ENCODE measurements at regions not wholly inside any gene's neighbourhood (a gene's known extent, or its start where the extent isn't known, plus 50 kb on each side); places are given as distances from the start of the nearest gene placed in this dataset.

- Histone ChIP-seq H3K36me3 (ENCODE audit: insufficient read depth) (no peaks in the 10 kb centered on the region), H3K79me2 (ENCODE audit: insufficient read depth, low read depth) (no peaks in the 10 kb centered on the region), H3K27me3 (ENCODE audit: insufficient read depth, low read depth) (no peaks in the 10 kb centered on the region), H3K4me2 (no peak overlapping the region), H3K27ac (no peak overlapping the region), H3K4me1 (ENCODE audit: low read depth, poor library complexity, severe bottlenecking) (no peaks in the 10 kb centered on the region), H3K9ac (no peak overlapping the region), H4K20me1 (ENCODE audit: insufficient read depth) (no peaks in the 10 kb centered on the region), H2AFZ (ENCODE audit: low read depth) (no peak overlapping the region), H3K4me3 (IDR thresholded peaks at IDR 0.05; ENCODE audit: insufficient read depth, low read depth, low read length) (no peak overlapping the region)
- no peak for TF ChIP-seq CTCF (conservative IDR thresholded peaks at IDR 0.05; ENCODE audit: low read depth, low read length)
Measured at GRCh38 chr13:39159393-39159792, 121.1 kb downstream of the NHLRC3 start.

- no peaks in the 10 kb centered on the region for H3K27me3 ChIP-seq (ENCODE audit: insufficient read depth, low read depth)
- TF ChIP-seq CTCF (conservative IDR thresholded peaks at IDR 0.05; ENCODE audit: low read depth, low read length) = no peak
Measured at GRCh38 chr13:39159846-39160370, 121.7 kb downstream of the NHLRC3 start.

GRCh38 chr13:39167018-39167417 lies 128.8 kb downstream of the NHLRC3 start:
- no peaks in the 10 kb centered on the region for H3K27me3 ChIP-seq (ENCODE audit: insufficient read depth, low read depth)
- H4K20me1 ChIP-seq (ENCODE audit: insufficient read depth) = no peaks in the 10 kb centered on the region
- H2AFZ ChIP-seq (ENCODE audit: low read depth) = no peak overlapping the region
- no peak overlapping the region for H3K4me2 ChIP-seq
- H3K9ac ChIP-seq = no peak overlapping the region
- no peaks in the 10 kb centered on the region for H3K4me1 ChIP-seq (ENCODE audit: low read depth, poor library complexity, severe bottlenecking)
- no peak for TF ChIP-seq CTCF (conservative IDR thresholded peaks at IDR 0.05; ENCODE audit: low read depth, low read length)
- no peak overlapping the region for H3K4me3 ChIP-seq (IDR thresholded peaks at IDR 0.05; ENCODE audit: insufficient read depth, low read depth, low read length)
- no peak overlapping the region for H3K27ac ChIP-seq
- H3K36me3 ChIP-seq (ENCODE audit: insufficient read depth) = no peaks in the 10 kb centered on the region
- H3K79me2 ChIP-seq (ENCODE audit: insufficient read depth, low read depth) = no peaks in the 10 kb centered on the region

More at GRCh38 chr13:39159846-39160370, 121.7 kb downstream of the NHLRC3 start:
- no peak overlapping the region for H3K27ac ChIP-seq
- no peaks in the 10 kb centered on the region for H3K36me3 ChIP-seq (ENCODE audit: insufficient read depth)
- H3K4me2 ChIP-seq = no peak overlapping the region
- no peak overlapping the region for H3K9ac ChIP-seq
- H4K20me1 ChIP-seq (ENCODE audit: insufficient read depth) = no peaks in the 10 kb centered on the region
- H3K4me3 ChIP-seq (IDR thresholded peaks at IDR 0.05; ENCODE audit: insufficient read depth, low read depth, low read length) = no peak overlapping the region
- no peaks in the 10 kb centered on the region for H3K4me1 ChIP-seq (ENCODE audit: low read depth, poor library complexity, severe bottlenecking)
- no peaks in the 10 kb centered on the region for H3K79me2 ChIP-seq (ENCODE audit: insufficient read depth, low read depth)
- no peak overlapping the region for H2AFZ ChIP-seq (ENCODE audit: low read depth)

- Histone ChIP-seq H4K20me1 (ENCODE audit: insufficient read depth) (no peaks in the 10 kb centered on the region), H3K4me2 (no peak overlapping the region), H2AFZ (ENCODE audit: low read depth) (no peak overlapping the region), H3K79me2 (ENCODE audit: insufficient read depth, low read depth) (no peaks in the 10 kb centered on the region), H3K4me3 (IDR thresholded peaks at IDR 0.05; ENCODE audit: insufficient read depth, low read depth, low read length) (no peak overlapping the region), H3K36me3 (ENCODE audit: insufficient read depth) (no peaks in the 10 kb centered on the region), H3K27me3 (ENCODE audit: insufficient read depth, low read depth) (no peaks in the 10 kb centered on the region), H3K4me1 (ENCODE audit: low read depth, poor library complexity, severe bottlenecking) (no peaks in the 10 kb centered on the region), H3K27ac (no peak overlapping the region), H3K9ac (no peak overlapping the region)
- no peak for TF ChIP-seq CTCF (conservative IDR thresholded peaks at IDR 0.05; ENCODE audit: low read depth, low read length)
Measured at GRCh38 chr13:39170711-39171110, 132.5 kb downstream of the NHLRC3 start.

All from KMS-11 (cell line).